ENCODE measurements at regions not wholly inside any gene's neighbourhood (a gene's known extent, or its start where the extent isn't known, plus 50 kb on each side); places are given as distances from the start of the nearest gene placed in this dataset.

- TF ChIP-seq CTCF (conservative IDR thresholded peaks at IDR 0.05; ENCODE audit: low read depth in 2 of 2) (no peak), EZH2 (IDR thresholded peaks at IDR 0.05; ENCODE audit: low read depth, unreplicated experiment) (no peak), ZNF114 (CRISPR knock-in tag; IDR thresholded peaks at IDR 0.05) (no peak), STAT1 (IDR thresholded peaks at IDR 0.05; ENCODE audit: unreplicated experiment) (no peak), CREB1 (CRISPR knock-in tag; IDR thresholded peaks at IDR 0.05; ENCODE audit: low read depth) (no peak), POLR2AphosphoS5 (IDR thresholded peaks at IDR 0.05; ENCODE audit: low read depth) (no peak), ETS1 (IDR thresholded peaks at IDR 0.05) (no peak), EZH2phosphoT487 (IDR thresholded peaks at IDR 0.05; ENCODE audit: unreplicated experiment) (no peak), NANOG (IDR thresholded peaks at IDR 0.05; ENCODE audit: borderline replicate concordance) (no peak), JUNB (IDR thresholded peaks at IDR 0.05; ENCODE audit: unreplicated experiment) (no peak), ZNF331 (CRISPR knock-in tag; IDR thresholded peaks at IDR 0.05; ENCODE audit: low read depth) (no peak)
- TF ChIP-seq, protein P1, sequence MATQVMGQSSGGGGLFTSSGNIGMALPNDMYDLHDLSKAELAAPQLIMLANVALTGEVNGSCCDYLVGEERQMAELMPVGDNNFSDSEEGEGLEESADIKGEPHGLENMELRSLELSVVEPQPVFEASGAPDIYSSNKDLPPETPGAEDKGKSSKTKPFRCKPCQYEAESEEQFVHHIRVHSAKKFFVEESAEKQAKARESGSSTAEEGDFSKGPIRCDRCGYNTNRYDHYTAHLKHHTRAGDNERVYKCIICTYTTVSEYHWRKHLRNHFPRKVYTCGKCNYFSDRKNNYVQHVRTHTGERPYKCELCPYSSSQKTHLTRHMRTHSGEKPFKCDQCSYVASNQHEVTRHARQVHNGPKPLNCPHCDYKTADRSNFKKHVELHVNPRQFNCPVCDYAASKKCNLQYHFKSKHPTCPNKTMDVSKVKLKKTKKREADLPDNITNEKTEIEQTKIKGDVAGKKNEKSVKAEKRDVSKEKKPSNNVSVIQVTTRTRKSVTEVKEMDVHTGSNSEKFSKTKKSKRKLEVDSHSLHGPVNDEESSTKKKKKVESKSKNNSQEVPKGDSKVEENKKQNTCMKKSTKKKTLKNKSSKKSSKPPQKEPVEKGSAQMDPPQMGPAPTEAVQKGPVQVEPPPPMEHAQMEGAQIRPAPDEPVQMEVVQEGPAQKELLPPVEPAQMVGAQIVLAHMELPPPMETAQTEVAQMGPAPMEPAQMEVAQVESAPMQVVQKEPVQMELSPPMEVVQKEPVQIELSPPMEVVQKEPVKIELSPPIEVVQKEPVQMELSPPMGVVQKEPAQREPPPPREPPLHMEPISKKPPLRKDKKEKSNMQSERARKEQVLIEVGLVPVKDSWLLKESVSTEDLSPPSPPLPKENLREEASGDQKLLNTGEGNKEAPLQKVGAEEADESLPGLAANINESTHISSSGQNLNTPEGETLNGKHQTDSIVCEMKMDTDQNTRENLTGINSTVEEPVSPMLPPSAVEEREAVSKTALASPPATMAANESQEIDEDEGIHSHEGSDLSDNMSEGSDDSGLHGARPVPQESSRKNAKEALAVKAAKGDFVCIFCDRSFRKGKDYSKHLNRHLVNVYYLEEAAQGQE (IDR thresholded peaks at IDR 0.05; ENCODE audit: unreplicated experiment), result no peak
- TF ChIP-seq, protein P2, sequence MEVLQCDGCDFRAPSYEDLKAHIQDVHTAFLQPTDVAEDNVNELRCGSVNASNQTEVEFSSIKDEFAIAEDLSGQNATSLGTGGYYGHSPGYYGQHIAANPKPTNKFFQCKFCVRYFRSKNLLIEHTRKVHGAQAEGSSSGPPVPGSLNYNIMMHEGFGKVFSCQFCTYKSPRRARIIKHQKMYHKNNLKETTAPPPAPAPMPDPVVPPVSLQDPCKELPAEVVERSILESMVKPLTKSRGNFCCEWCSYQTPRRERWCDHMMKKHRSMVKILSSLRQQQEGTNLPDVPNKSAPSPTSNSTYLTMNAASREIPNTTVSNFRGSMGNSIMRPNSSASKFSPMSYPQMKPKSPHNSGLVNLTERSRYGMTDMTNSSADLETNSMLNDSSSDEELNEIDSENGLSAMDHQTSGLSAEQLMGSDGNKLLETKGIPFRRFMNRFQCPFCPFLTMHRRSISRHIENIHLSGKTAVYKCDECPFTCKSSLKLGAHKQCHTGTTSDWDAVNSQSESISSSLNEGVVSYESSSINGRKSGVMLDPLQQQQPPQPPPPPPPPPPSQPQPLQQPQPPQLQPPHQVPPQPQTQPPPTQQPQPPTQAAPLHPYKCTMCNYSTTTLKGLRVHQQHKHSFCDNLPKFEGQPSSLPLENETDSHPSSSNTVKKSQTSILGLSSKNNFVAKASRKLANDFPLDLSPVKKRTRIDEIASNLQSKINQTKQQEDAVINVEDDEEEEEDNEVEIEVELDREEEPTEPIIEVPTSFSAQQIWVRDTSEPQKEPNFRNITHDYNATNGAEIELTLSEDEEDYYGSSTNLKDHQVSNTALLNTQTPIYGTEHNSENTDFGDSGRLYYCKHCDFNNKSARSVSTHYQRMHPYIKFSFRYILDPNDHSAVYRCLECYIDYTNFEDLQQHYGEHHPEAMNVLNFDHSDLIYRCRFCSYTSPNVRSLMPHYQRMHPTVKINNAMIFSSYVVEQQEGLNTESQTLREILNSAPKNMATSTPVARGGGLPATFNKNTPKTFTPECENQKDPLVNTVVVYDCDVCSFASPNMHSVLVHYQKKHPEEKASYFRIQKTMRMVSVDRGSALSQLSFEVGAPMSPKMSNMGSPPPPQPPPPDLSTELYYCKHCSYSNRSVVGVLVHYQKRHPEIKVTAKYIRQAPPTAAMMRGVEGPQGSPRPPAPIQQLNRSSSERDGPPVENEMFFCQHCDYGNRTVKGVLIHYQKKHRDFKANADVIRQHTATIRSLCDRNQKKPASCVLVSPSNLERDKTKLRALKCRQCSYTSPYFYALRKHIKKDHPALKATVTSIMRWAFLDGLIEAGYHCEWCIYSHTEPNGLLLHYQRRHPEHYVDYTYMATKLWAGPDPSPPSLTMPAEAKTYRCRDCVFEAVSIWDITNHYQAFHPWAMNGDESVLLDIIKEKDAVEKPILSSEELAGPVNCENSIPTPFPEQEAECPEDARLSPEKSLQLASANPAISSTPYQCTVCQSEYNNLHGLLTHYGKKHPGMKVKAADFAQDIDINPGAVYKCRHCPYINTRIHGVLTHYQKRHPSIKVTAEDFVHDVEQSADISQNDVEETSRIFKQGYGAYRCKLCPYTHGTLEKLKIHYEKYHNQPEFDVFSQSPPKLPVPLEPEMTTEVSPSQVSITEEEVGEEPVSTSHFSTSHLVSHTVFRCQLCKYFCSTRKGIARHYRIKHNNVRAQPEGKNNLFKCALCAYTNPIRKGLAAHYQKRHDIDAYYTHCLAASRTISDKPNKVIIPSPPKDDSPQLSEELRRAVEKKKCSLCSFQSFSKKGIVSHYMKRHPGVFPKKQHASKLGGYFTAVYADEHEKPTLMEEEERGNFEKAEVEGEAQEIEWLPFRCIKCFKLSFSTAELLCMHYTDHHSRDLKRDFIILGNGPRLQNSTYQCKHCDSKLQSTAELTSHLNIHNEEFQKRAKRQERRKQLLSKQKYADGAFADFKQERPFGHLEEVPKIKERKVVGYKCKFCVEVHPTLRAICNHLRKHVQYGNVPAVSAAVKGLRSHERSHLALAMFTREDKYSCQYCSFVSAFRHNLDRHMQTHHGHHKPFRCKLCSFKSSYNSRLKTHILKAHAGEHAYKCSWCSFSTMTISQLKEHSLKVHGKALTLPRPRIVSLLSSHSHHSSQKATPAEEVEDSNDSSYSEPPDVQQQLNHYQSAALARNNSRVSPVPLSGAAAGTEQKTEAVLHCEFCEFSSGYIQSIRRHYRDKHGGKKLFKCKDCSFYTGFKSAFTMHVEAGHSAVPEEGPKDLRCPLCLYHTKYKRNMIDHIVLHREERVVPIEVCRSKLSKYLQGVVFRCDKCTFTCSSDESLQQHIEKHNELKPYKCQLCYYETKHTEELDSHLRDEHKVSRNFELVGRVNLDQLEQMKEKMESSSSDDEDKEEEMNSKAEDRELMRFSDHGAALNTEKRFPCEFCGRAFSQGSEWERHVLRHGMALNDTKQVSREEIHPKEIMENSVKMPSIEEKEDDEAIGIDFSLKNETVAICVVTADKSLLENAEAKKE (CRISPR knock-in tag; IDR thresholded peaks at IDR 0.05), result no peak
These were observed 163.1 kb upstream of the HES1 start for GRCh38 chr3:193972832-193973231.
